HG02885 (cell line): ENCODE measurements at regions not wholly inside any gene's neighbourhood (a gene's known extent, or its start where the extent isn't known, plus 50 kb on each side); places are given as distances from the start of the nearest gene placed in this dataset.
"Not testable (repeated sequence)": the region's sequence is repeated elsewhere in the genome, so short reads cannot be mapped to it uniquely, and the experiment has no call there.

Experiments used
- ATAC-seq: cut with Tn5 transposase; IDR thresholded peaks from one replicate; pipeline ENCODE4 v1.9.1; 2021; ENCODE audit warnings: mild to moderate bottlenecking; ENCODE audit not compliant: unreplicated experiment, poor library complexity

- ATAC-seq: no peak
These were observed 49.7 kb downstream of the SIPA1L2 start for GRCh38 chr1:232579958-232580941.

GRCh38 chr1:232579466-232579865, 50.5 kb downstream of the SIPA1L2 start:
- no peak for ATAC-seq

DNA sequence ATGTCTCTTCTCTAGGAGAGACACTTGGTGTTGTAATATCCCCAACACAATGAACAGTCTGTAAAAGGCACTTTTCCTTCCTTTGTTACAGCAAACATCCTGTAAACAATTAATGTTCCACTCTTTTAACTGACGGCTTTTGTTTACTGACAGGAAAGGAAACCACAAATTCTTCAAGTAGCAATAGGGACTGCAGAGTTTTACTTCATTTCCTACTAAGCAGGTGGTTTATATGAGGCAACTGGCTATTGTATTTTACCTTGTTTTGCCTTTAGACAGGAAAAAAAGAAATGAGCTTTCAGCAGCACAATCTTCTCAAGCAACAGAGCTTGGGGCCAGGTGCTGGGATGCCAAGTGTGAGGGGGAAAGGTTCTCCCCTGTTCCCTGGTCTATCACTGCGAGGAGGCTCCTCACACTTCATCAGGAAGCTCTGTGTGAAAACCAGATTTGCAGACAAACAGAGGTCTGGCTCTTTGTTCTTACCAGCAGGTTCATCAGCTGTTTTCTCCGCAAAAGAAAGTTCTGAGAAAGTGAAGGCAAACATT, 51.2 kb downstream of the SIPA1L2 start:
- ATAC-seq: no peak

GRCh38 chr1:232577772-232578171, 52.2 kb downstream of the SIPA1L2 start:
- ATAC-seq: no peak

DNA sequence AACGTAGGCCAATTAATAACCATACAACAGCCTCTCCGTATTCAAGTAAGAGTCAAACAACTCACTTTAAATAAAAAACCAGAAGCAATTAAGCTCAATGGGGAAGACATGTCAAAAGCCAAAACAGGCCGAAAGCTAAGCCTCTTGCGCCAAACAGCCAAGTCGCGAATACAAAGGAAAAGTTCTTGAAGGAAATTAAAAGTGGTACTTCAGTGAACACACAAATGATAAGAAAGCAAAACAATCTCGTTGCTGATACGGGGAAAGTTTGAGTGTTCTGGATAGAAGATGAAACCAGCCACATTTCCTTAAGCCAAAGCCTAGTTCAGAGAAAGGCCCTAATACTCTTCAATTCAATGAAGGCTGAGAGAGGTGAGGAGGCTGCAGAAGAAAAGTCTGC, 53.4 kb downstream of the SIPA1L2 start:
- no peak for ATAC-seq

DNA sequence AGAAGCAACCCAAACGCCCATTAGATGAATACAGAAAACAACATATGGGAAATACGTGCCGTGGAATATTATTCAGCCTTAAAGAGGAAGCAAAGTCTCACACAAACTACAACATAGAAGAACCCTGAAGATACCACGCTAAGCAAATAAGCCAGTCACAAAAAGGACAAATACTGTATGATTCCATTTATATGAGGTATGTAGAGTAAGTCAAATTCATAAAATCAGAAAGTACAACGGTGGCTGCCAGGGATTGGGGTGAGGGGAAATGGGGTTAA, 54.2 kb downstream of the SIPA1L2 start:
- no peak for ATAC-seq

DNA sequence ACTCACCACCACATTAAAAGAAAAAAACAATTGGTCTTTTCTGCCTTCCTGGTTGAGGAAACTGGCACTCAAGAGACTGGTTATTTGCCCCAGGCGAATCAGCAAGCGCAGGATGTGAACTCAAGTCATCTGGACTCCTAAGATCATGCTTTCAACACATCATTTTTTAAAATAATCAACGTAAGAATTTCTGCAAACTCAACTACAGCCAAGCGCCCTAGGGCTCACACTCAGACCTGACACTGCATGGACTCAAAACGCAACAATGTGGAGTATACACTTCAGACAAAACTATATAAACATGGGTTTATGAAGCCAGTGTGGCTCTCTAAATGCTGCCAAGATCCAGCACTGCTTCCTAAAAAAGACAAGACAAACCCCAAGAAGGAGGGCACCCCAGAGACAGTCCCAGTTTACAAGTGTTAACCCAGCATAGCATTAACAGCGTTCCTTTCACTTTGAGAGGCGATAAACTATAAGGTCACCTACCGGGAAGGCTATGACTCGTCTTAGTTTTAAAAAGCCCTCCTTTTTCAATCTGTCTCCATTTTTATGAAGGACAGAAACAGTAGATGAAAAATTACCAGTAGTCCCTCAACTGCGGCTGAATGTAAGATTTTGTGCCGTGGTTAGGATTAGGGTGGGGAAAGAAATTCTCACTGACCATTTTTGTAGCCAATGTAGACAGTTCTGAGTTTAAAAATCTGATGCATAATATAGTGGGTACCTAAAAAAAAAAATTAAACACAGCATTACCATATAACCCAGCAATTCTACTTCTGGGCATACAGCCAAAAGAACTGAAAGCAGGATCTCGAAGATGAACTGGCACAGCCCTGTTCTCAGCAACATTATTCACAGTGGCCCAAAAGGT, 54.8 kb downstream of the SIPA1L2 start:
- no peak for ATAC-seq

DNA sequence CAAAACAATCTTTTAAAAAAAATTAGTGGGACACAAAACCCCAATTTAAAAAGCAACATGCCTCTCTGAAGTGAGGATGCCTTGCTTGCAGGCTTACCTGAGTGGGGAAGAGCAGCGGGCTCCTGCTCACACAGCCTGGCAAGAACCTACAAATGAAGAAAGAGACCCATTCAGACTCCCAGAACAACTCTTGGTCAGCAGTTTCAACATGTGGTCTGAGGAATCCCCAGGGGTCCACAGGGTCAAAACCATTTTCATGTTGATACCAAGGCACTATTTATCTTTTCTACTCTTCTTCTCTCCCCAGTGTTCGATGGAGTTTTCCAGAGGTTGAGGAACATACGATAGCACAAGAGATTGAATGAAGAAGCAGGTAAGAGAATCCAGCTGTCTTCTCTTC, 55.9 kb downstream of the SIPA1L2 start:
- no peak for ATAC-seq

DNA sequence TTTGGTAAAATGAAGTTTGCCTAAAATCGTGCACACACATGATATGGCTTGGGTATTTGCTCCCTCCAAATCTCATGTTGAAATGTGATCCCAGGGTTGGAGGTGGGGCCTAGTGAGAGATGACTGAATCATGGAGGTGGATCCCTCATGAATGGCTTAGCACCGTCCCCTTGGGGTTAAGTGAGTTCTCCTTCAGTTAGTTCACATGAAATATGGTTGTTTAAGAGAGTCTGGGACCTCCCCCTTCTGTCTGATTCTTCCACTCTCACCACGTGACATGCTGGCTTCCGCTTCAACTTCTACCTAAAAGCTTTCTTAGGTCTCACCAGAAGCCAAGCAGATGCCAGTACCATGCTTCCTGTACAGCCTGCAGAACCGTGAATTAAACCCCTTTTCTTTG, 58.4 kb downstream of the SIPA1L2 start:
- no peak for ATAC-seq

DNA sequence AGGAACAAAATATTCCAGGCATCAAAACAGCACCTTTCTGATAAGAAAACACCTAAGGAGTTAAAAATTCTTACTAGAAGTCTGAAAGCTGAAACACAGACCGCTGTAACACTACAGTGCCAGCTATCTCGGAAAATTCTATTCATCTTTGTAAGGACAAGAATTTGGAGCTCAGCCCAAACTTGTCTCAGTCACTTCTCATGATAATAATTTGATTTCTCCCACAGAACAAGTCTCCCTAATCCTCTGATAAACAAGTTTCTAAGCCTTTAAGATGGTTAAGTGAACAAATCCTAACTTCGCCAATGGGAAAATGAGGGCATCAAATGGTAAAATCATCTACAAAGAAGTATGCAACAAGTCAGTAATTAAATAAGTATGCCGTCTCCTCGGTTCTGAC, 59.9 kb downstream of the SIPA1L2 start:
- ATAC-seq: no peak

DNA sequence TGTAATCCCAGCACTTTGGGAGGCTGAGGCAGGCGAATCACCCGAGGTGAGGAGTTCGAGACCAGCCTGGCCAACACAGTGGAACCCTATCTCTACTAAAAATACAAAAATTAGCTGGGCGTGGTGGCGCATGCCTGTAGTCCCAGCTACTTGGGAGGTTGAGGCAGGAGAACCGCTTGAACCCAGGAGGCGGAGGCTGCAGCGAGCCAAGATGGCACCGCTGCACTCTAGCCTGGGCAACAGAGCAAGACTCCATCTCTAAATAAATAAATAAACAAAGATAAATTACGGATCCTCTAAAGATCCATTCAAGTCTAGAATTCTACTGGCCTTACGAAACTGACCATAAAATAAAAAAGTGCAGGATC, 60.4 kb downstream of the SIPA1L2 start:
- not testable (repeated sequence) for ATAC-seq

DNA sequence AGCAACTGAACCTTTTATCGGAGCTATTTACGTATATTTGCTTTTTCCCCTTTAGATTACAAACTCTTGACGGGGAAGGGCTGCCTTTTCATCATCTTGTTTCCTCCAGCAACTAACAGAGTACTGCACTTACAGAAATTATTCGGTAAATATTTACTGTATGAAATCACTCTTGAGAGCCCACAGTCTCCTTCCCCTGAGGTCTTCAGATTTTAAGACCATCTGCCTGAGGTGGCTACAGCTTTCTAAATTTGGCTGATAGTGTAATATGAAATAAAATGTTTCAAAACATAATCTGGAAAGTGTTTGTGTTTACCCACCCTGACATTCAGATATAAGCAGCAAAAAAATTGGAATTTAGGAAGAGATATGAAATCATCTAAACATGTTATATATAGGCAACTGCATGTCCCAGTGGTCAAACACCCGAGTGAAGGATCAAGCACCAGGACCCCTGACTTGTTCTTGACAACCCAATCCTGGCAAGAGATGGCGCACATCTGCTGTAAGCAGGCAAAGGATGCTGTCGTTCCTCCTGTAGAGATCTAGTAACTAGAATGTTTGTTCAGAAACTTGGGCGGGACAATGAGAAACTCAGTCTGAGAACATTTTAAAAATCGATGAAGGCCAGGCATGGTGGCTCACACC, 60.9 kb downstream of the SIPA1L2 start:
- no peak for ATAC-seq

GRCh38 chr1:232568331-232568852, 61.5 kb downstream of the SIPA1L2 start:
- no peak for ATAC-seq

- ATAC-seq: no peak
These were observed 63.8 kb downstream of the SIPA1L2 start for GRCh38 chr1:232566093-232566492.

DNA sequence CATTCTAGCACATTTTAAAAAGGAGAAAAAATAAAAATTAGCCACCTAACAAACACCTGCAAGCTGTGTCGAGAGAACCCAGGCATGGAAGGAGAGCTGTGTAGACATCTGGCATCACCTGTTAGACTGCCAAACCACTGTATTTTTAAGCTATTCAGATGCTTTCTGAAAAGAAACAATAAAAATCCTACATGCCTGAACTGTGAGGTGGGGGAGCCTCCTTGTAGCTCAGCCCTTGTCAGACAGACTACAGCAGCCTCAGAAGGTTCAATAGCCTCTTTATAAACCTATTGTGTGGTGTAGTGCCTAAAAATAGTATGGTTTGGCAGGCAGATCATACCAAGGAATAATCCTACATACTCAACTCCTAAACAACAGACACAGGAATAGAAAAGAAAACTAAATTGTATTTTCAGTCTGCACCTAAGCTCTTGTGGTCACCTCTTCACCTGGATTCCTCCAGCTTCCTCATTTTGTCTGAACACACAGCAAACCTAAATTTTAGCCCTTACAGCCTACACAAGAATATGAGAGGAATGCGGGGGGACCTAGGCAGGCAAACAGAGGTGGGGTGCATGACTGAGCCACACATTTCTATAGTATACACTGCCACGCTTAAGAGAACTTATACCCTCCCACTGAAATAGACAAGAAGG, 67.0 kb downstream of the SIPA1L2 start:
- no peak for ATAC-seq

DNA sequence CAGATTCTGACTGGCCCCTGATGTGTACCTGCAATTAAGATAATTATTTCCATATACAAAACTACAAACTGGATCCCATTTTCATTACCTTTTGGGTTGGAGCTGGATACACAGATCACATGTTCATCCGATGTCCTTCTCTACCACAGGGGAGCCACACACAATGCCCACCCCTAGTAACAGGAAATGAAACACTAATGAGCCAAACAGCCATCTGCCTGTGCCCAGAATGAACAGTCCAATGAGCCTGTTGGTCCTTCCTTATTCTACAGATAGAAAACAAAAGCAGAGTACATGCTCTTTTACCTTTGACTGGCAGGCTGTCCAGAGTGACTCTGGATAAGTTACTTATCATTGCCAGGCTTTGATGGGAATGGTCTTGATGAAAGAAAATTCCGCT, 68.6 kb downstream of the SIPA1L2 start:
- no peak for ATAC-seq

DNA sequence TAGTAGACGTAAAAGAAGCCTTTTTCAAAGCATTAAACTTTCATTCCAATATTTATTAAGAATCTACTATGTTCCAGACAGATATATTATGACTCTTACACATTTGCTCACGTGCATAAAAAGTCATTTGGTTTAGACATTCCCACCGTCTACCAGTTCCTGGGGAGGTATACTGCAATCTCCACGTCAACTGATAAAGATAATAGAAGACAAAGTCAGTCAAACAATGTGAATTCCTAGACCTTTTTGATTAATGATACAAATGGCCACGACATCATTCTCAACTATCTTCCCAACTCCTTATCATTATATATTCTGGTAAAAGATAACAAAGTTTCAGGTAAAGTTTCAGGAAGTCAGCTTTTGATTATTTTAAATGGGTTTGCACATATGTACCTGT, 69.0 kb downstream of the SIPA1L2 start:
- no peak for ATAC-seq

GRCh38 chr1:232558954-232559353, 71.0 kb downstream of the SIPA1L2 start:
- no peak for ATAC-seq

- ATAC-seq: no peak
These were observed 72.3 kb downstream of the SIPA1L2 start for GRCh38 chr1:232557502-232558191.
